GM19467 (cell line): ENCODE measurements at regions not wholly inside any gene's neighbourhood (a gene's known extent, or its start where the extent isn't known, plus 50 kb on each side); places are given as distances from the start of the nearest gene placed in this dataset.
"Not testable (repeated sequence)": the region's sequence is repeated elsewhere in the genome, so short reads cannot be mapped to it uniquely, and the experiment has no call there.

Experiments
- ATAC-seq: cut with Tn5 transposase; IDR thresholded peaks from one replicate; pipeline ENCODE4 v1.9.1; 2021; ENCODE audit warnings: mild to moderate bottlenecking, moderate library complexity; ENCODE audit not compliant: unreplicated experiment

- ATAC-seq, result no peak
These were observed 246.9 kb upstream of the AGTR1 start for GRCh38 chr3:148450819-148451218.

GRCh38 chr3:148451969-148452368, 245.7 kb upstream of the AGTR1 start:
- ATAC-seq, result no peak

- ATAC-seq, result no peak
These were observed 243.9 kb upstream of the AGTR1 start for GRCh38 chr3:148453781-148454191.

- ATAC-seq, result no peak
These were observed 242.6 kb upstream of the AGTR1 start for GRCh38 chr3:148455098-148455497.

GRCh38 chr3:148457886-148458285, 239.8 kb upstream of the AGTR1 start:
- no peak for ATAC-seq

- ATAC-seq, result no peak
These were observed 237.7 kb upstream of the AGTR1 start for GRCh38 chr3:148459931-148460513.

- ATAC-seq, result no peak
These were observed 237.0 kb upstream of the AGTR1 start for GRCh38 chr3:148460686-148461085.

- no peak for ATAC-seq
These were observed 233.5 kb upstream of the AGTR1 start for GRCh38 chr3:148464246-148464645.

GRCh38 chr3:148466143-148466542, 231.6 kb upstream of the AGTR1 start:
- ATAC-seq, result no peak

- no peak for ATAC-seq
These were observed 230.5 kb upstream of the AGTR1 start for GRCh38 chr3:148466980-148467740.

- ATAC-seq, result no peak
These were observed 220.3 kb upstream of the AGTR1 start for GRCh38 chr3:148477375-148477774.

GRCh38 chr3:148493631-148494030, 204.1 kb upstream of the AGTR1 start:
- ATAC-seq, result no peak

- no peak for ATAC-seq
These were observed 203.3 kb upstream of the AGTR1 start for GRCh38 chr3:148494451-148494850.

- no peak for ATAC-seq
These were observed 196.8 kb upstream of the AGTR1 start for GRCh38 chr3:148500881-148501280.

GRCh38 chr3:148510116-148510515, 187.6 kb upstream of the AGTR1 start:
- no peak for ATAC-seq

GRCh38 chr3:148510561-148510960, 187.1 kb upstream of the AGTR1 start:
- ATAC-seq, result no peak

GRCh38 chr3:148512648-148513047, 185.1 kb upstream of the AGTR1 start:
- ATAC-seq, result no peak

GRCh38 chr3:148513096-148513543, 184.6 kb upstream of the AGTR1 start:
- no peak for ATAC-seq

GRCh38 chr3:148518520-148518919, 179.2 kb upstream of the AGTR1 start:
- no peak for ATAC-seq

- not testable (repeated sequence) for ATAC-seq
These were observed 172.1 kb upstream of the AGTR1 start for GRCh38 chr3:148525621-148526020.

- ATAC-seq, result no peak
These were observed 169.7 kb upstream of the AGTR1 start for GRCh38 chr3:148528024-148528423.

GRCh38 chr3:148531836-148532235, 165.9 kb upstream of the AGTR1 start:
- ATAC-seq, result no peak

- no peak for ATAC-seq
These were observed 165.4 kb upstream of the AGTR1 start for GRCh38 chr3:148532326-148532725.
